MM.1S (cell line): ENCODE measurements at regions not wholly inside any gene's neighbourhood (a gene's known extent, or its start where the extent isn't known, plus 50 kb on each side); places are given as distances from the start of the nearest gene placed in this dataset.

Source experiments
- EZH2 ChIP-seq: fragments of 300-600 bp; sonication (generic); optimal IDR thresholded peaks from 2 replicates; pipeline ENCODE3; 2017; ENCODE audit warnings: low read depth, mild to moderate bottlenecking, antibody characterized with exemption, low read length, mixed read lengths
- EZH2phosphoT487 ChIP-seq: fragments of 300-600 bp; sonication (generic); IDR thresholded peaks from 2 replicates; pipeline ENCODE4 v1.6.1; 2018; ENCODE audit warnings: antibody characterized with exemption, low read length
- TF ChIP-seq, protein P1 (sequence below): fragments of 300-600 bp; sonication (generic); IDR thresholded peaks from 2 replicates; pipeline ENCODE4 v1.5.1; 2016; ENCODE audit warnings: antibody characterized with exemption, low read length, mixed read lengths

DNA sequence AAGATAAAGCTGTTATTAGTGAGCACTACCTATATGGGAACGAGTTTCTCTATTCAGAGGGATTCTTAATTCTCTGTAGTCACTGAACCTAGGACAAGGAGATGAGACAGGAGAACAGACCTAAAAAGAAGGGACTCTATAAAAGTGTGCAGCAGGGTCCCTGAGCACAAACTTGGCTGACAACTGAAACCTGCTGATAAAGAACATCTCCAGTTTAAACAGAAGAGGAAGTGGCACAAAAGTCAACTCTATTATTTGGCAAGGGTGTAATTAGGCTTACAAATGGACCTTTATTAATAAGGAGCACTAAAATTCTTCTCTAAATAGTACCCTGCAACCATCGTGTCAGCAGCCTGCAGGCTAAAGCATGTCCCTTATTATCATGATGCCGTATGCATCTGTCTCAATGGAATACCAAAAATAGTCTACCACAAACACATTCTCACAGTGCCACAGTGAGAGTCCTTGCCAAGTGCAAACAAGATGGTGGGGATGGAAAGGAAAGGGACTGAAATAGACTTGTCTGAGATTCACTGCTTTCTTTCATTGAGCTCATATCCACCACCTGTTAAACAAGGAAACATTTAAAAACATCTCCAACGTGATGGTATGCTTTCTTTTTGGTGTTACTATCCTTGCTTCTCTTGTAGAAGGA, 260.2 kb downstream of the INSIG2 start:
- TF ChIP-seq, protein P1, sequence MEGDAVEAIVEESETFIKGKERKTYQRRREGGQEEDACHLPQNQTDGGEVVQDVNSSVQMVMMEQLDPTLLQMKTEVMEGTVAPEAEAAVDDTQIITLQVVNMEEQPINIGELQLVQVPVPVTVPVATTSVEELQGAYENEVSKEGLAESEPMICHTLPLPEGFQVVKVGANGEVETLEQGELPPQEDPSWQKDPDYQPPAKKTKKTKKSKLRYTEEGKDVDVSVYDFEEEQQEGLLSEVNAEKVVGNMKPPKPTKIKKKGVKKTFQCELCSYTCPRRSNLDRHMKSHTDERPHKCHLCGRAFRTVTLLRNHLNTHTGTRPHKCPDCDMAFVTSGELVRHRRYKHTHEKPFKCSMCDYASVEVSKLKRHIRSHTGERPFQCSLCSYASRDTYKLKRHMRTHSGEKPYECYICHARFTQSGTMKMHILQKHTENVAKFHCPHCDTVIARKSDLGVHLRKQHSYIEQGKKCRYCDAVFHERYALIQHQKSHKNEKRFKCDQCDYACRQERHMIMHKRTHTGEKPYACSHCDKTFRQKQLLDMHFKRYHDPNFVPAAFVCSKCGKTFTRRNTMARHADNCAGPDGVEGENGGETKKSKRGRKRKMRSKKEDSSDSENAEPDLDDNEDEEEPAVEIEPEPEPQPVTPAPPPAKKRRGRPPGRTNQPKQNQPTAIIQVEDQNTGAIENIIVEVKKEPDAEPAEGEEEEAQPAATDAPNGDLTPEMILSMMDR: no peak
- TF ChIP-seq EZH2 (no peak), EZH2phosphoT487 (no peak)
